ENCODE measurements at regions not wholly inside any gene's neighbourhood (a gene's known extent, or its start where the extent isn't known, plus 50 kb on each side); places are given as distances from the start of the nearest gene placed in this dataset.
"Not testable (repeated sequence)": the region's sequence is repeated elsewhere in the genome, so short reads cannot be mapped to it uniquely, and the experiment has no call there.

- H3K4me3 Mint-ChIP-seq = no peak overlapping the region
- DNase-seq = no peak
- peaks cover 0 to 1% (median 0%) of the 10 kb centered on the region in 8 donors for H3K9me3 Mint-ChIP-seq
- intact Hi-C loops (cut with micrococcal nuclease) = no loop called here
- ChIA-PET POLR2A (ENCODE audit: partially characterized antibody) (no interaction called here), CTCF (ENCODE audit: partially characterized antibody) (no interaction called here)
- H3K27me3 ChIP-seq (ENCODE audit: insufficient read depth, low read length) = no peaks in the 10 kb centered on the region
- no peaks in the 10 kb centered on the region for H3K4me1 Mint-ChIP-seq
- H3K36me3 Mint-ChIP-seq = no peaks in the 10 kb centered on the region
- H3K36me3 ChIP-seq (ENCODE audit: insufficient read depth, low read length) = no peaks in the 10 kb centered on the region
- H3K4me1 ChIP-seq (ENCODE audit: insufficient read depth, low read length) = no peaks in the 10 kb centered on the region
- H3K4me3 ChIP-seq (ENCODE audit: low read length in 2 of 2) = no peak overlapping the region
- no peak overlapping the region for H3K27ac Mint-ChIP-seq
- H3K27ac ChIP-seq (ENCODE audit: low read depth, low read length) = no peak overlapping the region
- H3K9me3 ChIP-seq (ENCODE audit: control insufficient read depth in 1 of 2, low read length in 2 of 2) = no peaks in the 10 kb centered on the region
- no peaks in the 10 kb centered on the region for H3K27me3 Mint-ChIP-seq
Observed at GRCh38 chr4:77501851-77502250, 103.8 kb upstream of the CXCL13 start.

GRCh38 chr4:77504407-77504806, 101.2 kb upstream of the CXCL13 start:
- ChIA-PET CTCF (ENCODE audit: partially characterized antibody) (no interaction called here), POLR2A (ENCODE audit: partially characterized antibody) (no interaction called here)
- intact Hi-C loops (cut with micrococcal nuclease) = no loop called here
- Mint-ChIP-seq H3K27me3 (no peaks in the 10 kb centered on the region), H3K4me3 (no peak overlapping the region), H3K27ac (no peak overlapping the region), H3K4me1 (no peaks in the 10 kb centered on the region), H3K36me3 (no peaks in the 10 kb centered on the region), H3K9me3 (peaks cover 0 to 3% (median 0%) of the 10 kb centered on the region in 8 donors)
- H3K4me1 ChIP-seq (ENCODE audit: insufficient read depth, low read length) = no peaks in the 10 kb centered on the region
- no peaks in the 10 kb centered on the region for H3K27me3 ChIP-seq (ENCODE audit: insufficient read depth, low read length)
- H3K27ac ChIP-seq (ENCODE audit: low read depth, low read length) = no peak overlapping the region
- no peak for DNase-seq
- no peaks in the 10 kb centered on the region for H3K36me3 ChIP-seq (ENCODE audit: insufficient read depth, low read length)
- H3K4me3 ChIP-seq (ENCODE audit: low read length in 2 of 2) = no peak overlapping the region
- no peaks in the 10 kb centered on the region for H3K9me3 ChIP-seq (ENCODE audit: control insufficient read depth in 1 of 2, low read length in 2 of 2)

- H3K4me1 ChIP-seq (ENCODE audit: insufficient read depth, low read length) = no peaks in the 10 kb centered on the region
- no peak overlapping the region for H3K27ac Mint-ChIP-seq
- no peaks in the 10 kb centered on the region for H3K27me3 Mint-ChIP-seq
- no peaks in the 10 kb centered on the region for H3K36me3 ChIP-seq (ENCODE audit: insufficient read depth, low read length)
- H3K4me3 ChIP-seq (ENCODE audit: low read length in 2 of 2) = no peak overlapping the region
- H3K27ac ChIP-seq (ENCODE audit: low read depth, low read length) = no peak overlapping the region
- intact Hi-C loops (cut with micrococcal nuclease) = no loop called here
- H3K4me3 Mint-ChIP-seq = no peak overlapping the region
- no peaks in the 10 kb centered on the region for H3K36me3 Mint-ChIP-seq
- POLR2A ChIA-PET (ENCODE audit: partially characterized antibody) = no interaction called here
- H3K27me3 ChIP-seq (ENCODE audit: insufficient read depth, low read length) = no peaks in the 10 kb centered on the region
- H3K9me3 ChIP-seq (ENCODE audit: control insufficient read depth in 1 of 2, low read length in 2 of 2) = no peaks in the 10 kb centered on the region
- no peak for DNase-seq
- H3K9me3 Mint-ChIP-seq = peaks cover 0 to 2% (median 0%) of the 10 kb centered on the region in 8 donors
- CTCF ChIA-PET (ENCODE audit: partially characterized antibody) = no interaction called here
- no peaks in the 10 kb centered on the region for H3K4me1 Mint-ChIP-seq
Observed at GRCh38 chr4:77505275-77505957, 100.2 kb upstream of the CXCL13 start.

GRCh38 chr4:77505958-77506319, 99.7 kb upstream of the CXCL13 start:
- H3K4me3 ChIP-seq (ENCODE audit: low read length in 2 of 2) = no peak overlapping the region
- POLR2A ChIA-PET (ENCODE audit: partially characterized antibody) = no interaction called here
- no peaks in the 10 kb centered on the region for H3K9me3 ChIP-seq (ENCODE audit: control insufficient read depth in 1 of 2, low read length in 2 of 2)
- no peaks in the 10 kb centered on the region for H3K27me3 Mint-ChIP-seq
- no peak overlapping the region for H3K27ac Mint-ChIP-seq
- H3K4me1 ChIP-seq (ENCODE audit: insufficient read depth, low read length) = no peaks in the 10 kb centered on the region
- DNase-seq = no peak
- peaks cover 0 to 2% (median 0%) of the 10 kb centered on the region in 8 donors for H3K9me3 Mint-ChIP-seq
- H3K36me3 ChIP-seq (ENCODE audit: insufficient read depth, low read length) = no peaks in the 10 kb centered on the region
- no peaks in the 10 kb centered on the region for H3K27me3 ChIP-seq (ENCODE audit: insufficient read depth, low read length)
- H3K27ac ChIP-seq (ENCODE audit: low read depth, low read length) = no peak overlapping the region
- H3K4me1 Mint-ChIP-seq = no peaks in the 10 kb centered on the region
- no peak overlapping the region for H3K4me3 Mint-ChIP-seq
- intact Hi-C loops (cut with micrococcal nuclease) = no loop called here
- CTCF ChIA-PET (ENCODE audit: partially characterized antibody) = no interaction called here
- no peaks in the 10 kb centered on the region for H3K36me3 Mint-ChIP-seq

GRCh38 chr4:77510367-77510766, 95.3 kb upstream of the CXCL13 start:
- no peaks in the 10 kb centered on the region for H3K36me3 ChIP-seq (ENCODE audit: insufficient read depth, low read length)
- CTCF ChIA-PET (ENCODE audit: partially characterized antibody) = no interaction called here
- H3K4me3 Mint-ChIP-seq = no peak overlapping the region
- no peaks in the 10 kb centered on the region for H3K4me1 ChIP-seq (ENCODE audit: insufficient read depth, low read length)
- H3K27me3 ChIP-seq (ENCODE audit: insufficient read depth, low read length) = no peaks in the 10 kb centered on the region
- intact Hi-C loops (cut with micrococcal nuclease) = no loop called here
- POLR2A ChIA-PET (ENCODE audit: partially characterized antibody) = no interaction called here
- peaks cover 0 to 4% (median 0%) of the 10 kb centered on the region in 8 donors for H3K9me3 Mint-ChIP-seq
- H3K27me3 Mint-ChIP-seq = no peaks in the 10 kb centered on the region
- H3K4me1 Mint-ChIP-seq = no peaks in the 10 kb centered on the region
- H3K27ac Mint-ChIP-seq = peak overlapping the region in 1 of 7 donors; percentile 52
- DNase-seq = no peak
- no peaks in the 10 kb centered on the region for H3K9me3 ChIP-seq (ENCODE audit: control insufficient read depth in 1 of 2, low read length in 2 of 2)
- no peak overlapping the region for H3K4me3 ChIP-seq (ENCODE audit: low read length in 2 of 2)
- H3K27ac ChIP-seq (ENCODE audit: low read depth, low read length) = no peak overlapping the region
- H3K36me3 Mint-ChIP-seq = no peaks in the 10 kb centered on the region

- Mint-ChIP-seq H3K36me3 (no peaks in the 10 kb centered on the region), H3K27me3 (peaks cover 4 to 8% of the 10 kb centered on the region in 2 donors), H3K27ac (no peak overlapping the region), H3K9me3 (peaks cover 0 to 13% (median 6%) of the 10 kb centered on the region in 8 donors), H3K4me1 (no peaks in the 10 kb centered on the region), H3K4me3 (no peak overlapping the region)
- Histone ChIP-seq H3K27me3 (ENCODE audit: insufficient read depth, low read length) (no peaks in the 10 kb centered on the region), H3K9me3 (ENCODE audit: control insufficient read depth in 1 of 2, low read length in 2 of 2) (no peaks in the 10 kb centered on the region), H3K4me3 (ENCODE audit: low read length in 2 of 2) (no peak overlapping the region), H3K4me1 (ENCODE audit: insufficient read depth, low read length) (no peaks in the 10 kb centered on the region), H3K36me3 (ENCODE audit: insufficient read depth, low read length) (no peaks in the 10 kb centered on the region), H3K27ac (ENCODE audit: low read depth, low read length) (no peak overlapping the region)
- POLR2A ChIA-PET (ENCODE audit: partially characterized antibody) = no interaction called here
- intact Hi-C loops (cut with micrococcal nuclease) = no loop called here
- CTCF ChIA-PET (ENCODE audit: partially characterized antibody) = no interaction called here
- no peak for DNase-seq
Observed at GRCh38 chr4:77525538-77525937, 80.1 kb upstream of the CXCL13 start.

- intact Hi-C loops (cut with micrococcal nuclease); H3K4me1 Mint-ChIP-seq; H3K4me1 ChIP-seq (ENCODE audit: insufficient read depth, low read length); H3K36me3 Mint-ChIP-seq; H3K9me3 ChIP-seq (ENCODE audit: control insufficient read depth in 1 of 2, low read length in 2 of 2); H3K27me3 Mint-ChIP-seq; CTCF ChIA-PET (ENCODE audit: partially characterized antibody); H3K27ac ChIP-seq (ENCODE audit: low read depth, low read length); H3K27me3 ChIP-seq (ENCODE audit: insufficient read depth, low read length); H3K4me3 ChIP-seq (ENCODE audit: low read length in 2 of 2); POLR2A ChIA-PET (ENCODE audit: partially characterized antibody); H3K4me3 Mint-ChIP-seq; DNase-seq; H3K36me3 ChIP-seq (ENCODE audit: insufficient read depth, low read length); H3K27ac Mint-ChIP-seq: not testable (repeated sequence)
- peaks cover 0 to 13% (median 5%) of the 10 kb centered on the region in 8 donors for H3K9me3 Mint-ChIP-seq
Observed at GRCh38 chr4:77527900-77528299, 77.7 kb upstream of the CXCL13 start.

- Mint-ChIP-seq H3K9me3 (peaks cover 0 to 15% (median 5%) of the 10 kb centered on the region in 8 donors), H3K4me3 (no peak overlapping the region), H3K36me3 (no peaks in the 10 kb centered on the region), H3K27ac (no peak overlapping the region), H3K27me3 (peaks cover 2 to 13% of the 10 kb centered on the region in 2 donors), H3K4me1 (peaks cover 0 to 2% (median 0%) of the 10 kb centered on the region in 4 donors)
- no peak for DNase-seq
- intact Hi-C loops (cut with micrococcal nuclease) = no loop called here
- ChIA-PET POLR2A (ENCODE audit: partially characterized antibody) (interaction anchor here (0.6 kb wide), 1 partner anchor 1786 kb away, joined by 4 read pairs; no protein-coding TSS in a partner anchor), CTCF (ENCODE audit: partially characterized antibody) (no interaction called here)
- Histone ChIP-seq H3K9me3 (ENCODE audit: control insufficient read depth in 1 of 2, low read length in 2 of 2) (no peaks in the 10 kb centered on the region), H3K27ac (ENCODE audit: low read depth, low read length) (no peak overlapping the region), H3K36me3 (ENCODE audit: insufficient read depth, low read length) (no peaks in the 10 kb centered on the region), H3K27me3 (ENCODE audit: insufficient read depth, low read length) (no peaks in the 10 kb centered on the region), H3K4me1 (ENCODE audit: insufficient read depth, low read length) (no peaks in the 10 kb centered on the region), H3K4me3 (ENCODE audit: low read length in 2 of 2) (no peak overlapping the region)
Observed at GRCh38 chr4:77538144-77538543, 67.5 kb upstream of the CXCL13 start.

Measured in CD4-positive, alpha-beta memory T cell (primary cell).